Left renal cortex interstitium (tissue), 4 donors: ENCODE measurements at regions not wholly inside any gene's neighbourhood (a gene's known extent, or its start where the extent isn't known, plus 50 kb on each side); places are given as distances from the start of the nearest gene placed in this dataset.
"Not testable (repeated sequence)": the region's sequence is repeated elsewhere in the genome, so short reads cannot be mapped to it uniquely, and the experiment has no call there.

Experiments
- DNase-seq, 4 donors: peaks; one replicate each; pipeline ENCODE4 v3.0.0-alpha.2; 2013; ENCODE audit warnings: low read depth in 4 of 4, low spot score in 2 of 4, missing footprints in 1 of 4

- not testable (repeated sequence) for DNase-seq
Observed at GRCh38 chr17:18546514-18547398, 70.2 kb downstream of the LGALS9C start.

- DNase-seq = not testable (repeated sequence)
Observed at GRCh38 chr17:18557086-18557485, 80.5 kb downstream of the LGALS9C start.

GRCh38 chr17:18563381-18564098, 80.7 kb downstream of the TBC1D28 start:
- not testable (repeated sequence) for DNase-seq

GRCh38 chr17:18564099-18564448, 80.1 kb downstream of the TBC1D28 start:
- DNase-seq = not testable (repeated sequence)

GRCh38 chr17:18568108-18568995, 75.8 kb downstream of the TBC1D28 start:
- not testable (repeated sequence) for DNase-seq

GRCh38 chr17:18569489-18569913, 74.7 kb downstream of the TBC1D28 start:
- DNase-seq = peak; percentile 11 to 45 (median 39)

GRCh38 chr17:18572536-18572935, 71.7 kb downstream of the TBC1D28 start:
- DNase-seq = not testable (repeated sequence)

- DNase-seq = not testable (repeated sequence)
Observed at GRCh38 chr17:18574137-18574536, 70.1 kb downstream of the TBC1D28 start.
